H1 (cell line): ENCODE measurements at regions not wholly inside any gene's neighbourhood (a gene's known extent, or its start where the extent isn't known, plus 50 kb on each side); places are given as distances from the start of the nearest gene placed in this dataset.

Experiments used
- CTCF ChIA-PET: fragments of 300-600 bp; sonication (Branson Sonifier 250); formaldehyde crosslinking; loops from one replicate; lab custom pipeline; 2021; ENCODE audit not compliant: partially characterized antibody; lab: Charles Lee
- POLR2A ChIA-PET: fragments of 300-600 bp; sonication (Branson Sonifier 250); formaldehyde crosslinking; loops from one replicate; lab custom pipeline; 2021; ENCODE audit warnings: inconsistent platforms; ENCODE audit not compliant: partially characterized antibody; lab: Charles Lee
- DNase-seq, 2 experiments: peaks; one replicate each; pipeline versions ENCODE4 v3.0.0 to v3.0.0-alpha.2; 2010 to 2022; ENCODE audit warnings: low spot score in 2 of 2, low read depth in 1 of 2, mixed read lengths in 1 of 2
- FAIRE-seq: peaks from 2 replicates; lab custom pipeline; 2011; peaks lifted over from hg19 to GRCh38; lab: Jason Lieb, UNC
- H2AFZ ChIP-seq: 2 replicates; pipeline ENCODE4 v1.8.1; 2012; ENCODE audit warnings: low read length, inconsistent platforms
- H2AK5ac ChIP-seq: 2 replicates; pipeline ENCODE4 v1.6.1; 2013; ENCODE audit warnings: low read depth, low read length
- H2BK120ac ChIP-seq: replicated peaks from 2 replicates; pipeline ENCODE3; 2013; ENCODE audit warnings: low read depth, low read length, inconsistent platforms
- H2BK12ac ChIP-seq: 2 replicates; pipeline ENCODE4 v1.6.1; 2013; ENCODE audit warnings: low read depth, low read length
- H2BK15ac ChIP-seq: 2 replicates; pipeline ENCODE4 v1.6.1; 2013; ENCODE audit warnings: low read length
- H2BK20ac ChIP-seq: 2 replicates; pipeline ENCODE4 v1.6.1; 2013; ENCODE audit warnings: low read length
- H2BK5ac ChIP-seq: 2 replicates; pipeline ENCODE4 v1.6.1; 2013; ENCODE audit warnings: low read depth, low read length
- H3K14ac ChIP-seq: 2 replicates; pipeline ENCODE4 v1.6.1; 2013; ENCODE audit warnings: inconsistent platforms; ENCODE audit not compliant: insufficient read length
- H3K18ac ChIP-seq: 2 replicates; pipeline ENCODE4 v1.6.1; 2013; ENCODE audit warnings: low read length; ENCODE audit errors: extremely low read depth
- H3K23ac ChIP-seq: 2 replicates; pipeline ENCODE4 v1.6.1; 2013; ENCODE audit warnings: inconsistent platforms; ENCODE audit not compliant: insufficient read length
- H3K23me2 ChIP-seq: 2 replicates; pipeline ENCODE4 v1.6.1; 2013; ENCODE audit warnings: low read depth, low read length
- H3K27ac ChIP-seq: 2 replicates; pipeline ENCODE4 v1.6.1; 2011; ENCODE audit warnings: low read depth, low read length, inconsistent platforms
- H3K27me3 ChIP-seq, 4 experiments: replicated peaks in 1 of 4; 1 replicate in 1 of 4; 2 replicates in 3 of 4; pipeline versions ENCODE4 v1.6.1 to v1.8.1; 2011 to 2013; ENCODE audit warnings: low read length in 3 of 4, mild to moderate bottlenecking in 3 of 4, inconsistent platforms in 2 of 4, mixed read lengths in 2 of 4, moderate library complexity in 1 of 4; ENCODE audit not compliant: control insufficient read depth in 3 of 4, insufficient read depth in 3 of 4; ENCODE audit errors: extremely low read depth in 1 of 4
- H3K36me3 ChIP-seq, 4 experiments: 2 replicates each; pipeline versions ENCODE4 v1.6.1 to v1.8.1; 2011 to 2013; ENCODE audit warnings: mild to moderate bottlenecking in 4 of 4, low read length in 3 of 4, moderate library complexity in 2 of 4, control low read depth in 1 of 4, inconsistent platforms in 1 of 4; ENCODE audit not compliant: insufficient read depth in 4 of 4, control insufficient read depth in 2 of 4
- H3K4ac ChIP-seq: replicated peaks from 2 replicates; pipeline ENCODE3; 2013; ENCODE audit warnings: low read length, low read depth, mixed read lengths, inconsistent platforms; ENCODE audit not compliant: insufficient read length
- H3K4me1 ChIP-seq, 4 experiments: replicated peaks in 1 of 4; 1 replicate in 1 of 4; 2 replicates in 3 of 4; pipeline versions ENCODE4 v1.6.1 to v1.8.1; 2011 to 2013; ENCODE audit warnings: low read length in 3 of 4, inconsistent platforms in 2 of 4, mixed read lengths in 1 of 4; ENCODE audit not compliant: insufficient read depth in 4 of 4, control insufficient read depth in 3 of 4
- H3K4me2 ChIP-seq, 2 experiments: 2 replicates each; pipeline versions ENCODE4 v1.6.1 to v1.8.1; 2011 to 2013; ENCODE audit warnings: low read depth in 2 of 2, low read length in 2 of 2, control low read depth in 1 of 2, inconsistent platforms in 1 of 2, mild to moderate bottlenecking in 1 of 2; ENCODE audit not compliant: insufficient read depth in 1 of 2
- H3K4me3 ChIP-seq, 4 experiments: fragments of 200-600, 300-600 bp in 1 of 4; sonication (generic), shearing (Covaris generic), sonication (Bioruptor Twin) in 1 of 4; 2 replicates each; pipeline versions ENCODE4 v1.5.1 to v1.8.1; 2011 to 2016; ENCODE audit warnings: low read length in 4 of 4, low read depth in 3 of 4, control low read depth in 2 of 4, inconsistent platforms in 2 of 4, mild to moderate bottlenecking in 2 of 4, mixed read lengths in 1 of 4, moderate library complexity in 1 of 4; ENCODE audit not compliant: insufficient read depth in 2 of 4; ENCODE audit errors: extremely low read depth in 1 of 4
- H3K56ac ChIP-seq: replicated peaks from 2 replicates; pipeline ENCODE3; 2013; ENCODE audit warnings: low read depth, mild to moderate bottlenecking, mixed read lengths, low read length, inconsistent platforms; ENCODE audit not compliant: insufficient read length
- H3K79me1 ChIP-seq: 2 replicates; pipeline ENCODE4 v1.6.1; 2013; ENCODE audit warnings: low read depth, low read length, control low read depth
- H3K79me2 ChIP-seq, 2 experiments: 2 replicates each; pipeline versions ENCODE4 v1.6.1 to v1.8.1; 2012 to 2013; ENCODE audit warnings: low read length in 2 of 2, mild to moderate bottlenecking in 2 of 2, inconsistent platforms in 1 of 2; ENCODE audit not compliant: insufficient read depth in 2 of 2, control insufficient read depth in 1 of 2
- H3K9ac ChIP-seq, 4 experiments: replicated peaks in 1 of 4; 1 replicate in 1 of 4; 2 replicates in 3 of 4; pipeline versions ENCODE4 v1.6.1 to v1.8.1; 2011 to 2013; ENCODE audit warnings: low read depth in 3 of 4, low read length in 3 of 4, control low read depth in 2 of 4, mild to moderate bottlenecking in 2 of 4, moderate library complexity in 2 of 4, inconsistent platforms in 1 of 4; ENCODE audit errors: extremely low read depth in 1 of 4
- H3K9me3 ChIP-seq, 2 experiments: 2 replicates each; pipeline versions ENCODE4 v1.6.1 to v1.8.1; 2012 to 2013; ENCODE audit warnings: mild to moderate bottlenecking in 2 of 2, moderate library complexity in 2 of 2, control low read depth in 1 of 2, inconsistent platforms in 1 of 2, low read depth in 1 of 2, low read length in 1 of 2, mixed read lengths in 1 of 2; ENCODE audit not compliant: insufficient read depth in 2 of 2
- H4K20me1 ChIP-seq, 2 experiments: replicated peaks in 1 of 2; 2 replicates each; pipeline versions ENCODE3 to v1.8.1; 2011 to 2013; ENCODE audit warnings: inconsistent platforms in 2 of 2, low read length in 2 of 2, mild to moderate bottlenecking in 1 of 2; ENCODE audit not compliant: insufficient read depth in 2 of 2, control insufficient read depth in 1 of 2
- H4K5ac ChIP-seq: 2 replicates; pipeline ENCODE4 v1.6.1; 2013; ENCODE audit warnings: low read length, low read depth, mixed read lengths, inconsistent platforms; ENCODE audit not compliant: insufficient read length
- H4K8ac ChIP-seq: 2 replicates; pipeline ENCODE4 v1.8.0; 2013; ENCODE audit warnings: mild to moderate bottlenecking, moderate library complexity, low read length, inconsistent platforms; ENCODE audit not compliant: insufficient read depth; ENCODE audit errors: extremely low read depth
- H4K91ac ChIP-seq: replicated peaks from 2 replicates; pipeline ENCODE3; 2013; ENCODE audit warnings: low read length, mixed read lengths, inconsistent platforms; ENCODE audit not compliant: insufficient read length
- ASH2L ChIP-seq: fragments of 200-600, 300-600 bp; sonication (generic); IDR thresholded peaks from one replicate; pipeline ENCODE4 v1.7.1; 2017; ENCODE audit warnings: low read length
- BRCA1 ChIP-seq: IDR thresholded peaks from 2 replicates; pipeline ENCODE4 v1.6.1; 2012; ENCODE audit warnings: low read depth, low read length, improper control_type of control experiment
- CHD2 ChIP-seq: IDR thresholded peaks from 2 replicates; pipeline ENCODE4 v1.6.1; 2012; ENCODE audit warnings: low read length, improper control_type of control experiment
- CTBP2 ChIP-seq: IDR thresholded peaks from 2 replicates; pipeline ENCODE4 v1.7.0; 2011; ENCODE audit warnings: borderline replicate concordance, mild to moderate bottlenecking, moderate library complexity, mixed read lengths, low read length; ENCODE audit not compliant: insufficient read depth, insufficient read length
- EP300 ChIP-seq, 2 experiments: IDR thresholded peaks; 1 replicate in 1 of 2; 2 replicates in 1 of 2; pipeline ENCODE4 v1.6.1; 2011 to 2012; ENCODE audit warnings: low read depth in 2 of 2, low read length in 2 of 2, mild to moderate bottlenecking in 2 of 2, borderline replicate concordance in 1 of 2, inconsistent platforms in 1 of 2, moderate library complexity in 1 of 2
- FOSL1 ChIP-seq: IDR thresholded peaks from 2 replicates; pipeline ENCODE4 v1.6.1; 2011; ENCODE audit warnings: mild to moderate bottlenecking, low read depth, low read length, moderate library complexity; ENCODE audit not compliant: insufficient read depth
- GABPA ChIP-seq: IDR thresholded peaks from 2 replicates; pipeline ENCODE4 v1.6.1; 2011; ENCODE audit warnings: mild to moderate bottlenecking, low read length, moderate library complexity, borderline replicate concordance; ENCODE audit not compliant: insufficient read depth
- GTF2F1 ChIP-seq: IDR thresholded peaks from 2 replicates; pipeline ENCODE4 v1.6.1; 2012; ENCODE audit warnings: low read depth, low read length, improper control_type of control experiment, borderline replicate concordance
- HDAC2 ChIP-seq, 2 experiments: fragments of 300-600 bp in 1 of 2; sonication (generic) in 1 of 2; IDR thresholded peaks; 2 replicates each; pipeline ENCODE4 v1.6.1; 2011 to 2012; ENCODE audit warnings: low read depth in 2 of 2, low read length in 2 of 2, mild to moderate bottlenecking in 2 of 2, moderate library complexity in 2 of 2, borderline replicate concordance in 1 of 2, inconsistent platforms in 1 of 2
- KDM4A ChIP-seq: IDR thresholded peaks from one replicate; pipeline ENCODE4 v1.7.1; 2012; ENCODE audit warnings: low read depth, mild to moderate bottlenecking, moderate library complexity, low read length, inconsistent platforms; ENCODE audit not compliant: severe bottlenecking
- KDM5A ChIP-seq: fragments of 200-600 bp; IDR thresholded peaks from 2 replicates; pipeline ENCODE4 v1.7.1; 2012; ENCODE audit warnings: mild to moderate bottlenecking, low read length, inconsistent platforms, mixed read lengths
- NRF1 ChIP-seq: IDR thresholded peaks from 2 replicates; pipeline ENCODE4 v1.6.1; 2011; ENCODE audit warnings: mild to moderate bottlenecking, low read depth, low read length, improper control_type of control experiment
- SIRT6 ChIP-seq: IDR thresholded peaks from one replicate; pipeline ENCODE4 v1.7.1; 2012; ENCODE audit warnings: low read length, inconsistent platforms
- TAF7 ChIP-seq: optimal IDR thresholded peaks from 2 replicates; pipeline ENCODE3; 2011; ENCODE audit warnings: low read depth, mild to moderate bottlenecking, inconsistent platforms, low read length, moderate library complexity, borderline replicate concordance
- YY1 ChIP-seq: IDR thresholded peaks from 2 replicates; pipeline ENCODE4 v1.6.1; 2011; ENCODE audit warnings: low read depth, mild to moderate bottlenecking, low read length
- WGBS, 2 experiments: shearing (Covaris generic) in 1 of 2; methylation state at CpG; one replicate each; pipeline versions ENCODE4 v1.1.6 to v1.1.7; 2013 to 2015; ENCODE audit warnings: low lambda C conversion rate in 2 of 2, mixed read lengths in 2 of 2, inconsistent platforms in 1 of 2, low coverage in 1 of 2, missing lambda C conversion rate in 1 of 2; ENCODE audit not compliant: insufficient replicate concordance in 2 of 2, insufficient coverage in 1 of 2, insufficient read length in 1 of 2; ENCODE audit errors: extremely low coverage in 1 of 2, missing lambda C conversion rate in 1 of 2; 5-methylcytosine and 5-hydroxymethylcytosine counted together

DNA sequence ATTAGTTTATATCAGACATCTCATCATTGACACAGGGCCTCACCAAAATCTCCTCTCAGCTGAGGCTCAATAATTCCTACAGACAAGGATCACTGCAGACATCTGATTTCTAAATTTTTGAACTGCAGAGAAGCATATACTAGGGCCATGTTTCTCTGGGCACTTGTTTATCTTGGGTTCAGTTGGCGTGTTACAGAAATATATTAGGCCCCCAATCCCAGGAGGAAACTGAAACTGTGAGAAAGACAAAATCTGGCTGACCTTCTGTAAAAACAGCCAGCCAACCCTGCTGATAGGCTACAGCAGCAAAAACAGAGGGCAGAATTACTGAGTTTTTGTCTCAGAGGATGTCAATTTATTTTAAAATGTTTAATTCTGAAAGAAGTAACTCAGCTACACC lies 634.6 kb downstream of the ETNK1 start:
- Histone ChIP-seq H3K4ac (no peak overlapping the region), H3K27me3 (no peaks in the 10 kb centered on the region), H4K20me1 (no peaks in the 10 kb centered on the region), H3K56ac (no peak overlapping the region), H2BK5ac (no peak overlapping the region), H2AFZ (no peak overlapping the region), H3K23me2 (no peaks in the 10 kb centered on the region), H3K4me1 (no peaks in the 10 kb centered on the region), H3K14ac (no peak overlapping the region), H2BK15ac (no peak overlapping the region), H3K79me1 (no peaks in the 10 kb centered on the region), H2BK120ac (no peak overlapping the region), H2AK5ac (no peak overlapping the region), H3K18ac (no peak overlapping the region), H4K5ac (no peak overlapping the region), H4K8ac (no peak overlapping the region), H3K23ac (no peak overlapping the region), H2BK20ac (no peak overlapping the region), H4K91ac (no peak overlapping the region), H3K79me2 (no peaks in the 10 kb centered on the region), H3K36me3 (no peaks in the 10 kb centered on the region), H2BK12ac (no peak overlapping the region), H3K27ac (no peak overlapping the region), H3K4me3 (no peak overlapping the region), H3K4me2 (no peak overlapping the region), H3K9me3 (no peaks in the 10 kb centered on the region), H3K9ac (no peak overlapping the region)
- POLR2A ChIA-PET = no interaction called here
- DNase-seq (no peak), FAIRE-seq (no peak)
- WGBS, 2 experiments = 80% methylated on average over 1 of the region's 1 CpG; no CpG with 5 or more reads in 1 of the 2 experiments
- CTCF ChIA-PET = interaction anchor here (0.8 kb wide), 2 partner anchors 38 to 426 kb away, joined by 3 to 4 read pairs; no protein-coding TSS in a partner anchor
- no peak for TF ChIP-seq NRF1
- TF ChIP-seq KDM5A = no peak
- no peak for TF ChIP-seq GTF2F1
- no peak for TF ChIP-seq FOSL1
- no peak for TF ChIP-seq KDM4A
- TF ChIP-seq ASH2L = no peak
- TF ChIP-seq BRCA1 = no peak
- TF ChIP-seq HDAC2 (IDR thresholded peaks at IDR 0.05; ENCODE audit: borderline replicate concordance in 1 of 2, low read depth in 2 of 2, low read length in 2 of 2) = no peak
- TF ChIP-seq CTBP2 = no peak
- TF ChIP-seq TAF7 = no peak
- no peak for TF ChIP-seq SIRT6
- TF ChIP-seq CHD2 = no peak
- TF ChIP-seq EP300 (IDR thresholded peaks at IDR 0.05; ENCODE audit: borderline replicate concordance in 1 of 2, low read depth in 2 of 2, low read length in 2 of 2) = no peak
- TF ChIP-seq GABPA = no peak
- no peak for TF ChIP-seq YY1
